BLaER1 (cell line): ENCODE measurements at regions not wholly inside any gene's neighbourhood (a gene's known extent, or its start where the extent isn't known, plus 50 kb on each side); places are given as distances from the start of the nearest gene placed in this dataset.

ENCODE experiments used
- H3K27ac ChIP-seq: shearing (Covaris generic); formaldehyde crosslinking; 2 replicates; pipeline ENCODE4 v1.8.1; 2022
- H3K27me3 ChIP-seq: shearing (Covaris generic); formaldehyde crosslinking; 2 replicates; pipeline ENCODE4 v1.8.1; 2022
- H3K36me3 ChIP-seq: shearing (Covaris generic); formaldehyde crosslinking; 2 replicates; pipeline ENCODE4 v1.8.1; 2022
- H3K4me1 ChIP-seq: shearing (Covaris generic); formaldehyde crosslinking; 2 replicates; pipeline ENCODE4 v1.8.1; 2022
- H3K4me2 ChIP-seq: shearing (Covaris generic); formaldehyde crosslinking; 2 replicates; pipeline ENCODE4 v1.8.1; 2022
- H3K4me3 ChIP-seq: shearing (Covaris generic); formaldehyde crosslinking; 2 replicates; pipeline ENCODE4 v1.8.1; 2022
- H3K9ac ChIP-seq: shearing (Covaris generic); formaldehyde crosslinking; 2 replicates; pipeline ENCODE4 v1.8.1; 2022
- H3K9me3 ChIP-seq: shearing (Covaris generic); formaldehyde crosslinking; 2 replicates; pipeline ENCODE4 v1.8.1; 2022
- H4K20me1 ChIP-seq: shearing (Covaris generic); formaldehyde crosslinking; 2 replicates; pipeline ENCODE4 v1.8.1; 2022
- Cebpa-rat ChIP-seq: shearing (Covaris generic); IDR thresholded peaks from 2 replicates; pipeline ENCODE4 v1.8.1; 2022

- no peak overlapping the region for H3K9ac ChIP-seq
- no peak overlapping the region for H3K4me2 ChIP-seq
- peaks cover 8% of the 10 kb centered on the region for H3K4me1 ChIP-seq
- H3K27me3 ChIP-seq: no peaks in the 10 kb centered on the region
- no peak overlapping the region for H3K27ac ChIP-seq
- TF ChIP-seq Cebpa-rat: no peak
- no peaks in the 10 kb centered on the region for H4K20me1 ChIP-seq
- no peak overlapping the region for H3K4me3 ChIP-seq
- H3K9me3 ChIP-seq: no peaks in the 10 kb centered on the region
- no peaks in the 10 kb centered on the region for H3K36me3 ChIP-seq
These were observed 249.9 kb downstream of the ALX1 start for GRCh38 chr12:85529896-85530295.

GRCh38 chr12:85530456-85530855, 250.4 kb downstream of the ALX1 start:
- H3K4me1 ChIP-seq: peaks cover 8% of the 10 kb centered on the region
- H3K27me3 ChIP-seq: no peaks in the 10 kb centered on the region
- H4K20me1 ChIP-seq: no peaks in the 10 kb centered on the region
- H3K27ac ChIP-seq: no peak overlapping the region
- H3K36me3 ChIP-seq: no peaks in the 10 kb centered on the region
- H3K9me3 ChIP-seq: no peaks in the 10 kb centered on the region
- H3K4me2 ChIP-seq: no peak overlapping the region
- TF ChIP-seq Cebpa-rat: no peak
- no peak overlapping the region for H3K4me3 ChIP-seq
- H3K9ac ChIP-seq: no peak overlapping the region

GRCh38 chr12:85531341-85531740, 251.3 kb downstream of the ALX1 start:
- Histone ChIP-seq H3K36me3 (no peaks in the 10 kb centered on the region), H3K4me3 (no peak overlapping the region), H4K20me1 (no peaks in the 10 kb centered on the region), H3K27me3 (no peaks in the 10 kb centered on the region), H3K4me1 (peaks cover 8% of the 10 kb centered on the region), H3K4me2 (no peak overlapping the region), H3K9ac (no peak overlapping the region), H3K9me3 (no peaks in the 10 kb centered on the region), H3K27ac (no peak overlapping the region)
- no peak for TF ChIP-seq Cebpa-rat

GRCh38 chr12:85549640-85550039, 269.6 kb downstream of the ALX1 start:
- Histone ChIP-seq H3K27me3 (no peaks in the 10 kb centered on the region), H3K4me2 (no peak overlapping the region), H3K9me3 (no peaks in the 10 kb centered on the region), H3K4me3 (no peak overlapping the region), H3K4me1 (no peaks in the 10 kb centered on the region), H3K9ac (no peak overlapping the region), H3K36me3 (no peaks in the 10 kb centered on the region), H4K20me1 (no peaks in the 10 kb centered on the region), H3K27ac (no peak overlapping the region)
- no peak for TF ChIP-seq Cebpa-rat

GRCh38 chr12:85550924-85551323, 270.9 kb downstream of the ALX1 start:
- H3K27ac ChIP-seq: no peak overlapping the region
- H3K4me3 ChIP-seq: no peak overlapping the region
- H3K4me1 ChIP-seq: no peaks in the 10 kb centered on the region
- no peak for TF ChIP-seq Cebpa-rat
- H3K27me3 ChIP-seq: no peaks in the 10 kb centered on the region
- no peaks in the 10 kb centered on the region for H3K9me3 ChIP-seq
- no peak overlapping the region for H3K9ac ChIP-seq
- H4K20me1 ChIP-seq: no peaks in the 10 kb centered on the region
- H3K4me2 ChIP-seq: no peak overlapping the region
- no peaks in the 10 kb centered on the region for H3K36me3 ChIP-seq

- Histone ChIP-seq H3K9me3 (no peaks in the 10 kb centered on the region), H3K9ac (no peak overlapping the region), H4K20me1 (no peaks in the 10 kb centered on the region), H3K4me1 (no peaks in the 10 kb centered on the region), H3K36me3 (no peaks in the 10 kb centered on the region), H3K4me2 (no peak overlapping the region), H3K27me3 (no peaks in the 10 kb centered on the region), H3K27ac (no peak overlapping the region), H3K4me3 (no peak overlapping the region)
- TF ChIP-seq Cebpa-rat: no peak
These were observed 272.4 kb downstream of the ALX1 start for GRCh38 chr12:85552461-85552860.

GRCh38 chr12:85557850-85558249, 277.8 kb downstream of the ALX1 start:
- Histone ChIP-seq H3K27ac (no peak overlapping the region), H3K36me3 (no peaks in the 10 kb centered on the region), H3K4me1 (no peaks in the 10 kb centered on the region), H3K9ac (no peak overlapping the region), H3K9me3 (no peaks in the 10 kb centered on the region), H3K4me2 (no peak overlapping the region), H3K4me3 (no peak overlapping the region), H4K20me1 (no peaks in the 10 kb centered on the region), H3K27me3 (no peaks in the 10 kb centered on the region)
- no peak for TF ChIP-seq Cebpa-rat

GRCh38 chr12:85558684-85559083, 277.5 kb downstream of the RASSF9 start:
- H3K9ac ChIP-seq: no peak overlapping the region
- H3K27ac ChIP-seq: no peak overlapping the region
- H3K9me3 ChIP-seq: no peaks in the 10 kb centered on the region
- no peak overlapping the region for H3K4me2 ChIP-seq
- H3K4me3 ChIP-seq: no peak overlapping the region
- H3K36me3 ChIP-seq: no peaks in the 10 kb centered on the region
- no peaks in the 10 kb centered on the region for H3K4me1 ChIP-seq
- no peaks in the 10 kb centered on the region for H3K27me3 ChIP-seq
- no peaks in the 10 kb centered on the region for H4K20me1 ChIP-seq
- no peak for TF ChIP-seq Cebpa-rat

GRCh38 chr12:85559127-85559526, 277.1 kb downstream of the RASSF9 start:
- TF ChIP-seq Cebpa-rat: no peak
- no peak overlapping the region for H3K4me3 ChIP-seq
- H3K9me3 ChIP-seq: no peaks in the 10 kb centered on the region
- no peak overlapping the region for H3K9ac ChIP-seq
- H3K27ac ChIP-seq: no peak overlapping the region
- H4K20me1 ChIP-seq: no peaks in the 10 kb centered on the region
- no peaks in the 10 kb centered on the region for H3K27me3 ChIP-seq
- no peak overlapping the region for H3K4me2 ChIP-seq
- no peaks in the 10 kb centered on the region for H3K36me3 ChIP-seq
- no peaks in the 10 kb centered on the region for H3K4me1 ChIP-seq

GRCh38 chr12:85559536-85559935, 276.7 kb downstream of the RASSF9 start:
- no peak overlapping the region for H3K4me2 ChIP-seq
- no peak overlapping the region for H3K9ac ChIP-seq
- H3K36me3 ChIP-seq: no peaks in the 10 kb centered on the region
- H4K20me1 ChIP-seq: no peaks in the 10 kb centered on the region
- H3K27ac ChIP-seq: no peak overlapping the region
- no peaks in the 10 kb centered on the region for H3K4me1 ChIP-seq
- no peak overlapping the region for H3K4me3 ChIP-seq
- H3K9me3 ChIP-seq: no peaks in the 10 kb centered on the region
- H3K27me3 ChIP-seq: no peaks in the 10 kb centered on the region
- no peak for TF ChIP-seq Cebpa-rat

- no peak overlapping the region for H3K4me2 ChIP-seq
- no peaks in the 10 kb centered on the region for H3K9me3 ChIP-seq
- H3K27ac ChIP-seq: no peak overlapping the region
- H3K4me3 ChIP-seq: no peak overlapping the region
- no peak for TF ChIP-seq Cebpa-rat
- no peaks in the 10 kb centered on the region for H3K27me3 ChIP-seq
- H3K9ac ChIP-seq: no peak overlapping the region
- H4K20me1 ChIP-seq: no peaks in the 10 kb centered on the region
- no peaks in the 10 kb centered on the region for H3K36me3 ChIP-seq
- no peaks in the 10 kb centered on the region for H3K4me1 ChIP-seq
These were observed 273.4 kb downstream of the RASSF9 start for GRCh38 chr12:85562765-85563164.
